ENCODE measurements at regions not wholly inside any gene's neighbourhood (a gene's known extent, or its start where the extent isn't known, plus 50 kb on each side); places are given as distances from the start of the nearest gene placed in this dataset.

DNA sequence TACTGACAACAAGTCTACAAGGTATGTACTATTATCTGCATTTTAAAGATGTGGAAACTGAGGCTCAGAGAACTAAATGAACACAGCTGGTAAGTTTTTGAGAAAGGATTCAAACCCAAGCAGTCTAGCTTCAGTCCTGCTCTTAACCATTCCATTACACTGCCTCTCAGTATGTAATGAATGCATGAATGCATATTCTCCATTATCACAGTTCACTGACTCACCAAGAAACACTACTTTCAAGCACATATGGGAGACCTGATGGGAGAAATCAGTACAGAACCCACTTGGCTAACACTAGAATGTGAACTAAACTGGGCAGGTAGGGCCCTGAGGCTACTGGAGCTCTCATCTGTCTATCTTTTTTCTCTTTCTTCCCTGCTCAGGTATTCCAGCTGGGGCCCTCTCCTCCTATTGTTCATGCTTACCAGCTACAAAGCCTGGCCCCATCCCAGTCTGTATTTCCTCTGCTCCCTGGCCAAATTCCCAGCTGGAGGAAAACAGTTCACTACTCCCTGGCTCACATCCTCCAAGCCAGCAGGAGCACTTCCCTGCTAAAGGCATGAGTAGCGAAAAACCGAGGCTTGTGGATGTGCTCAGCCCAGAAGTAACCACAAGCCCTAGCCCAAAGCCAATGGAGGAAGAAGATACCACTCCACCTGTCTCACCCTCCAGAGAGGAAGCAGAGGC, 178.2 kb upstream of the ARHGEF9 start:
- Histone ChIP-seq H3K27me3 (ENCODE audit: control insufficient read depth in 3 of 3, insufficient read depth in 3 of 3, low read length in 2 of 3) (no peaks in the 10 kb centered on the region), H3K4me1 (ENCODE audit: control insufficient read depth in 5 of 5, insufficient read depth in 5 of 5, low read length in 5 of 5) (no peaks in the 10 kb centered on the region), H3K36me3 (ENCODE audit: control insufficient read depth in 4 of 4, insufficient read depth in 4 of 4, low read length in 4 of 4) (no peaks in the 10 kb centered on the region), H3K27ac (ENCODE audit: low read depth in 1 of 2, low read length in 1 of 2) (no peak overlapping the region), H3K9ac (ENCODE audit: insufficient read depth in 1 of 2, low read length in 2 of 2) (no peak overlapping the region), H3K9me3 (ENCODE audit: control insufficient read depth in 4 of 4, insufficient read depth in 3 of 4, low read length in 3 of 4) (peaks cover 0 to 2% (median under 1%) of the 10 kb centered on the region in 4 donors), H3K4me3 (no peak overlapping the region)
- DNase-seq (peak in 1 of 3 donors; percentile 36), ATAC-seq (ENCODE audit: insufficient read depth, low FRiP score) (no peak)
- WGBS, 2 donors: 70 to 74% methylated on average over 2 of the region's 2 CpGs
- TF ChIP-seq, protein P1, sequence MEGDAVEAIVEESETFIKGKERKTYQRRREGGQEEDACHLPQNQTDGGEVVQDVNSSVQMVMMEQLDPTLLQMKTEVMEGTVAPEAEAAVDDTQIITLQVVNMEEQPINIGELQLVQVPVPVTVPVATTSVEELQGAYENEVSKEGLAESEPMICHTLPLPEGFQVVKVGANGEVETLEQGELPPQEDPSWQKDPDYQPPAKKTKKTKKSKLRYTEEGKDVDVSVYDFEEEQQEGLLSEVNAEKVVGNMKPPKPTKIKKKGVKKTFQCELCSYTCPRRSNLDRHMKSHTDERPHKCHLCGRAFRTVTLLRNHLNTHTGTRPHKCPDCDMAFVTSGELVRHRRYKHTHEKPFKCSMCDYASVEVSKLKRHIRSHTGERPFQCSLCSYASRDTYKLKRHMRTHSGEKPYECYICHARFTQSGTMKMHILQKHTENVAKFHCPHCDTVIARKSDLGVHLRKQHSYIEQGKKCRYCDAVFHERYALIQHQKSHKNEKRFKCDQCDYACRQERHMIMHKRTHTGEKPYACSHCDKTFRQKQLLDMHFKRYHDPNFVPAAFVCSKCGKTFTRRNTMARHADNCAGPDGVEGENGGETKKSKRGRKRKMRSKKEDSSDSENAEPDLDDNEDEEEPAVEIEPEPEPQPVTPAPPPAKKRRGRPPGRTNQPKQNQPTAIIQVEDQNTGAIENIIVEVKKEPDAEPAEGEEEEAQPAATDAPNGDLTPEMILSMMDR (IDR thresholded peaks at IDR 0.05; ENCODE audit: control extremely low read depth, extremely low read depth): no peak

DNA sequence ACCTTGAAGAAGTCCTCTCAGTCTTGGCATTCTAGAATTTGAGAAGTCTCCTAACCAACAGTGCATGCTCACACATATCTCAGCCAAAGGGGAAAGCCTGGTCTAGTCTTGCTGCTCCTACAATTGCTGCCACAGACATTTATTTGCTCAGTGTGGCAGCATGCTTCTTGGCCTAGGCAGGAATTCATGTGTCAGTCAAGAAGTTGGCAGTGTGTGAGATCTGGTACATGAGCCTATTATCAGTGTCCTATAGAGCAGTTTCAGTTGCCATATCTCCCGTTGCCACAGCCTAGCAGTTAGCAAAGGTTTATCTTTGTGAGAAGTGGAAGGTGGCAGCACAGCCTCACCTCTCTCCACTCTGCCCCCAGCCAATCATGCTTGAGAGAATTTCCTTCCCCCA, 176.9 kb upstream of the ARHGEF9 start:
- H3K9me3 ChIP-seq (ENCODE audit: control insufficient read depth in 4 of 4, insufficient read depth in 3 of 4, low read length in 3 of 4): peaks cover 0 to 2% (median under 1%) of the 10 kb centered on the region in 4 donors
- ATAC-seq (ENCODE audit: insufficient read depth, low FRiP score) (no peak), DNase-seq (no peak)
- TF ChIP-seq, protein P1 (IDR thresholded peaks at IDR 0.05; ENCODE audit: control extremely low read depth, extremely low read depth): no peak
- no peak overlapping the region for H3K4me3 ChIP-seq
- no peaks in the 10 kb centered on the region for H3K4me1 ChIP-seq (ENCODE audit: control insufficient read depth in 5 of 5, insufficient read depth in 5 of 5, low read length in 5 of 5)
- no peak overlapping the region for H3K27ac ChIP-seq (ENCODE audit: low read depth in 1 of 2, low read length in 1 of 2)
- H3K27me3 ChIP-seq (ENCODE audit: control insufficient read depth in 3 of 3, insufficient read depth in 3 of 3, low read length in 2 of 3): no peaks in the 10 kb centered on the region
- 37 to 62% methylated on average over 1 of the region's 1 CpG for WGBS, 2 donors
- H3K9ac ChIP-seq (ENCODE audit: insufficient read depth in 1 of 2, low read length in 2 of 2): no peak overlapping the region
- no peaks in the 10 kb centered on the region for H3K36me3 ChIP-seq (ENCODE audit: control insufficient read depth in 4 of 4, insufficient read depth in 4 of 4, low read length in 4 of 4)

DNA sequence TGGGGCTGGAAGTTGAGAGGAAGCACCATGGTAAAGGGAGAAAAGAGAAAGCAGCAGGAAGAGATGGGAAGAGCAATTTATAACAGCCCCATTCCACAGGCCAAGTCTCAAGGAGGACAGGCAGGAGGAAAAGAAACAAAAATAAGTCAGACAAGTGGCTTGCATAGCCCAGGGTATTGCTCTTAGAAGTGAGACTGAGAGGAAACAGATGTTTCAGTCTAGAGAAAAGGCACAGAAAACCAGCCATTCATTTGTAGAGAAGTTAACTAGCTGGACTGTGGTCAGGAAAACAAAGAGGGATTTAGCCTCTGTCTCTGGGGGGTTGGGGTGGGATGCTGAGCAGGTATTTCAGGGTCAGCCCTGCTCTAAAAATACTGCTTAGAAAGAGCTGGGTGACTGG, 175.0 kb upstream of the ARHGEF9 start:
- ATAC-seq (ENCODE audit: insufficient read depth, low FRiP score) (no peak), DNase-seq (peak in 2 of 3 donors; percentile 40 to 70)
- no peaks in the 10 kb centered on the region for H3K36me3 ChIP-seq (ENCODE audit: control insufficient read depth in 4 of 4, insufficient read depth in 4 of 4, low read length in 4 of 4)
- no peak overlapping the region for H3K27ac ChIP-seq (ENCODE audit: low read depth in 1 of 2, low read length in 1 of 2)
- peaks cover 0 to 2% (median under 1%) of the 10 kb centered on the region in 4 donors for H3K9me3 ChIP-seq (ENCODE audit: control insufficient read depth in 4 of 4, insufficient read depth in 3 of 4, low read length in 3 of 4)
- H3K4me1 ChIP-seq (ENCODE audit: control insufficient read depth in 5 of 5, insufficient read depth in 5 of 5, low read length in 5 of 5): no peaks in the 10 kb centered on the region
- no peak overlapping the region for H3K4me3 ChIP-seq
- no peak overlapping the region for H3K9ac ChIP-seq (ENCODE audit: insufficient read depth in 1 of 2, low read length in 2 of 2)
- H3K27me3 ChIP-seq (ENCODE audit: control insufficient read depth in 3 of 3, insufficient read depth in 3 of 3, low read length in 2 of 3): no peaks in the 10 kb centered on the region
- TF ChIP-seq, protein P1 (IDR thresholded peaks at IDR 0.05; ENCODE audit: control extremely low read depth, extremely low read depth): no peak
